T1000 (cell line): ENCODE measurements at regions not wholly inside any gene's neighbourhood (a gene's known extent, or its start where the extent isn't known, plus 50 kb on each side); places are given as distances from the start of the nearest gene placed in this dataset.

Experiments
- DNase-seq: peaks from one replicate; lab custom pipeline; 2025; ENCODE audit warnings: mixed read lengths; lab: John Stamatoyannopoulos, UW

DNA sequence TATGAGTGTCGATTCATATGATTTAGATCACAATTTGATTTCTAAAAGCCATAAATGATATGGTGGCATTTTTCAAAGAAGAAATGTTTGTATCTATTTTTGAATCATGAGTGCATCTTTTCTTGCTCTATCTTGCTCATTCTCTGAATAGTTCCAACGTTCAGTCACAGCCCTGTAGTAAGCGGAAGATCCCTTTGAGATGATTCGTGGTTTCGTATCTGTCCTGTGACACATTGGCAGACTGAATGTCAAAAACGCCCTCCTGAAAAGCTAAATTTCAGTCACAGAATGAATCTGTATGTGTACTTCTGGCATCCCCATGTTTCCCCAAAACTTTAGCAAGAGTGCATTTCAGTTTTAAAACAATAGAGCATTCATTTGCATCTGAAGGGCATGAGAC lies 1066.9 kb upstream of the TENM3 start:
- DNase-seq = no peak

DNA sequence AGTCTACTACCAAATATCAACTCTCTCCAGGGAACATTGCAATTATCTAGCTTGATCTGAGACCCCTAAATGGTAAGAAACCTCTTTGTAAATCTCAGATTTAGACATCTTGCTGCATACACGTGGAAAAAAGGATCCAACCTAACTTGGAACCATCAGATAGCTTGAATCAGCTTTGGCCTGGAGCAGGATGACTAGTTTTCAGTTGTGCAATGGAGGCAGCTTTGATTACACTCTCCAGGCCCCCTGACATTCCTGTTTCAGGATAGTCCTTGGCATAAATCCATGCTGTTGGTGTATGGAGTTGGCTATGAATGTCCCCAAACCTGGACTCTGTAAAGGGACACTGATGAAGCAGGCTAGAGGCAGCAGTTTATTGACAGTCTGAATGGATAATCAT lies 1061.9 kb upstream of the TENM3 start:
- DNase-seq = no peak

DNA sequence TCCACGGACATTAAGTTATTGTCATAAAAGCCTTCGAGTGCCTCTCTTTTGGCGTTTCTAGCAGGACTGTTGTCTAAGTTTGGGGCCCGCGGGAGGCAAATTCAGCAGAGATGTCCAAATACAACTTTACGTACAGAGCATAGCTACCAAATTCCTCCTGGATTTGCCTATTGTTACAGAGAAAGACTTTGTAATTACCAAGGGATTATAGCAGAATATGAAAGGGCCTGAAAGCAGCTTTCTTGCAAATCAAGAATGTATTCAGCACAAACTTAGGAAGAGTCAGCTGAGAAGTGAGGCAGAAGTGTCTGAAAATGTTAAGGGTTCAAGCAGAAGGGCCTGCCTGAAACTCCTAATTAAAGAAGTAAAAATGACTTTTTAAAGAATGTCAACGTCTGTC lies 1053.5 kb upstream of the TENM3 start:
- DNase-seq = no peak

- DNase-seq = no peak
These were observed 1049.9 kb upstream of the TENM3 start for GRCh38 chr4:181193131-181193930.

GRCh38 chr4:181194096-181194495 lies 1049.1 kb upstream of the TENM3 start:
- peak; percentile 2 for DNase-seq

GRCh38 chr4:181200076-181200475 lies 1043.1 kb upstream of the TENM3 start:
- no peak for DNase-seq

- DNase-seq = no peak
These were observed 1041.0 kb upstream of the TENM3 start for GRCh38 chr4:181202240-181202639.

DNA sequence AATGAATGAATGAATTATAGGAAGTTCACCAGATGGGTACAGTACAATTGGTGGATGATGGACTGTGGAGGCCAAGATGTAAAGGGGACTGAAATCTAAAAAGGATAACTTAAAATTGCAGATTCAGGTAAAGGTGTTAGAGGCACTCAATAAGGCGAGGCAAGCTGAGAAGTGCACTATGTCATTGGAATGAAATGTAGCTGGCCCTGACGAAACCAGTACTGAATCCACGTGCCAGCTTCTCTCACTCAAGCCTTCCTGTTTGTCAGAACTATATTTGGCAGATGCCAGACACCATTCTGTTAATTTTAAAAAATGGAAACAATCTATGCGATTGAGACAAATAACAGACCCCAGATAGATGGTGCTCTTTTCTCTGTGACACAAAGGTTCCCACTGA lies 1039.1 kb upstream of the TENM3 start:
- DNase-seq = no peak

GRCh38 chr4:181213551-181213950 lies 1029.7 kb upstream of the TENM3 start:
- no peak for DNase-seq

DNA sequence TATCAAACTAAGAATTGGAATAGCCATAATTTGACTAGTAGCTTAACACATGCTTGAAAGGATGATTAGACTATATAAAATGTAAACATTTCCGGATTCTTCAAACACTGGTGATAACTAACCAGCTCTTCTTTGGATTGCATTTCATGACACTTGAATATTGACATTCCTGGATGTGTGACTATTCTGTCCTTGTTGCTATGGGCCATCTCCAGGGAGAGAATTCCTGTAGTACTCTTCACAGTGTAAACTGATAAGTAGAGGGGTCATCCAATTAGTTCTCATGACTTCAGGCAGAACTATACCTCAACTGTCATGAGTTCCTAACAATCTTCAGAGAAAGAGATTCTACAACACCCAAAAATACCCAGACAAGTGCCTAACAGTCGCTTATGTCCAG lies 1026.7 kb upstream of the TENM3 start:
- DNase-seq = no peak

DNA sequence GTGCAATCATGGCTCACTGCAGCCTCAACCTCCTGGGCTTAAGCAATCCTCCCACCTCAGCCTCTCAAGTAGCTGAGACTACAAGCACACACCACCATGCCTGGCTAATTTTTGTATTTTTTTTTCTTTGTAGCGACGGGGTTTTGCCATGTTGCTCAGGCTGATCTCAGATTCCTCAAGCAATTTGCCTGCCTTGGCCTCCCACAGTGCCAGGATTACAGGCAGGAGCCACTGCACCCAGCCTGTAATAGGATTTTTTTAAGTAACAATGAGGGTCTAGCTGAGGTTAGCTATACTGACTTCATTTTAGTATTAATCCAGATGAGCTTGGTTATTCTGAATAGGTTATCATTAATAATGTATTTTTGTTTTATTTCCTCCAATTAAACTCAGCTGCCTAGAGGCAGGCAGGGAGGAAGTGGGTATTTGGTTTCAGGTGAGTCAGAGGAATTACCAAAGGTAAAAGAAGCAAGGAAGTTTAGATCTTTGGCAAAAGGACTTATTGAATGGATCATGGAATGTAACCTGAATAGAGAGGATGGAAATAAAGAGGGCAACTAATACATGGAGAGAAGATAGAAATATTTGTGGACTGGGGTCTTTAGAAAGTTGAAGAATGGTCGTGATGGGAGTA lies 1023.3 kb upstream of the TENM3 start:
- DNase-seq = no peak

DNA sequence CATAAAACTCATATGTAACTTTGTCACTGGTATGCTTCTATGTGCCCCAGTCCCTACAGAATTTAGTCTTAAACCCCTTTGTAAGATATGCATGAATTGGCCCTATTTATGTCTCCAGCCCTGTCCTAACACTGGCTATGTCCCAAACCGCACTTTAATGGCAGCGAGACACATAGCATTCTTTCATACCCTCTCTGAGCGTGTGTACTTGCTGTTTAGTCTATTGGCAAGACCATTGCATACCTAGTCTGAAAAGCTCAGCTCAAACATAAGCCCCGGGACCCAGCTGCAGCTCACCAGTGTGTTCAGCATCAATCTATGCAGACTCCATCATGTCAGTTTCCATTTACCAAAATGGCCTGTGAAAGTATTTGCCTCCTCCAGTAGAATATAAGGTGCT lies 1018.4 kb upstream of the TENM3 start:
- no peak for DNase-seq

GRCh38 chr4:181225616-181226261 lies 1017.5 kb upstream of the TENM3 start:
- DNase-seq = no peak

DNA sequence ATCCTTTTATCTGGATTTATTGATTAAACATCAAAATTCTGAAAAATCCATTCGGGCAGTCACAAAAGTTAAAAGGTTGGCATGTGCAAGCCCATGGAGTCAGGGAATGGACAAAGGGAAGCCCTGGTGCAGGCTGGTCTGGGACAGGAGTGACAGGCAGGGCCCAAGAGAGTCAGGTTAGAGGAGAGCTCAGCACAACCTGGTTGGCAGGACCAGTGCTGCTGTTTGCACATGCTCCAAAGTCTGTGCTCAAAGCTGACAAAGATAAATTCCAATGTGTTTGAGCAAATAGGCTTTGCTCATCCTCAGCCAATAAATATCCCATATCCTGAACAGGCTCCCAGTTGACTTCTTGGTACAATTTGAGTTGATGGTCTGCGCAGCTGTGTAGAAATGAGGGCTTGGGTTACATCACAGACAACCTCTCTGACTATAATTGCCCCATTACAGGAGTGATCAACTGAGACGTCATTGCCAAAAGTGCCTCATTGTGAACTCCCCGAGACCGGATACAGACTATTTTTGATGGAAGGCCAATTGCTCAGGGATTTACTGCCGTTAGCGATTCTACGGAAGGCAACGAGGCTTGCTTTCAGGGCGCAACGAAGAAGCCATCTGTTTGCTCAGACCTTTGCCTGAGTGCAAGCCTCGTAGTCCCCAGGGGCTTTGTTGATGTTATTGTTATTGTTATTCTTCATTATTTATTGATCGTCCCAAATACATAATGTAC lies 1008.1 kb upstream of the TENM3 start:
- DNase-seq = no peak

- no peak for DNase-seq
These were observed 997.9 kb upstream of the TENM3 start for GRCh38 chr4:181245326-181245725.

GRCh38 chr4:181249031-181249430 lies 994.2 kb upstream of the TENM3 start:
- no peak for DNase-seq

- DNase-seq = no peak
These were observed 988.4 kb upstream of the TENM3 start for GRCh38 chr4:181254771-181255170.

- DNase-seq = no peak
These were observed 984.6 kb upstream of the TENM3 start for GRCh38 chr4:181258569-181258968.

- DNase-seq = no peak
These were observed 984.0 kb upstream of the TENM3 start for GRCh38 chr4:181259081-181259709.

GRCh38 chr4:181261279-181261678 lies 981.9 kb upstream of the TENM3 start:
- DNase-seq = no peak

- no peak for DNase-seq
These were observed 978.3 kb upstream of the TENM3 start for GRCh38 chr4:181264893-181265292.

- DNase-seq = no peak
These were observed 977.8 kb upstream of the TENM3 start for GRCh38 chr4:181265370-181265769.
